ENCODE measurements at regions not wholly inside any gene's neighbourhood (a gene's known extent, or its start where the extent isn't known, plus 50 kb on each side); places are given as distances from the start of the nearest gene placed in this dataset.

- CTCF ChIA-PET = no interaction called here
- FAIRE-seq = no peak
These were observed 1020.4 kb downstream of the FSTL5 start for GRCh38 chr4:161143375-161143774.

GRCh38 chr4:161134795-161135194, 1029.0 kb downstream of the FSTL5 start:
- H3K36me3 ChIP-seq (ENCODE audit: control insufficient read depth in 2 of 2, extremely low read depth in 1 of 2, insufficient read depth in 2 of 2, low read length in 2 of 2) = no peaks in the 10 kb centered on the region
- H3K79me2 ChIP-seq (ENCODE audit: control insufficient read depth, insufficient read depth, low read length) = no peaks in the 10 kb centered on the region
- ChIA-PET POLR2A (no interaction called here), CTCF (no interaction called here)
- no peaks in the 10 kb centered on the region for H3K9me3 ChIP-seq (replicated peaks; ENCODE audit: control insufficient read depth, insufficient read depth, low read length)
- no peak for TF ChIP-seq POLR2AphosphoS5 (IDR thresholded peaks at IDR 0.05; ENCODE audit: insufficient read depth, low read depth, low read length)
- no peak for TF ChIP-seq MAX (IDR thresholded peaks at IDR 0.05; ENCODE audit: insufficient read depth, insufficient read length)
- no peak for TF ChIP-seq FOS (IDR thresholded peaks at IDR 0.05; ENCODE audit: borderline replicate concordance, insufficient read depth, low read length)
- no peak for TF ChIP-seq MYC (IDR thresholded peaks at IDR 0.05; ENCODE audit: low read depth, low read length)
- TF ChIP-seq GATA2 (IDR thresholded peaks at IDR 0.05; ENCODE audit: insufficient read depth, insufficient read length, low read depth, low read length) = no peak
- TF ChIP-seq POLR2A (IDR thresholded peaks at IDR 0.05; ENCODE audit: low read depth, low read length) = no peak
- no peak for TF ChIP-seq JUN (IDR thresholded peaks at IDR 0.05; ENCODE audit: borderline replicate concordance, insufficient read depth, insufficient read length, low read depth)
- DNase-seq (ENCODE audit: low read depth, low spot score) (no peak), FAIRE-seq (no peak)
- H2AFZ ChIP-seq (ENCODE audit: low read depth, low read length) = no peak overlapping the region
- intact Hi-C loops (cut with micrococcal nuclease) (no loop called here), dilution Hi-C loops (cut with MboI; ENCODE audit: extremely low pct_ligation_motif_present, low sequenced_read_pairs) (no loop called here)
- H3K4me1 ChIP-seq (ENCODE audit: control insufficient read depth, extremely low read depth, insufficient read depth, low read length) = no peaks in the 10 kb centered on the region
- no peak overlapping the region for H3K9ac ChIP-seq (replicated peaks; ENCODE audit: extremely low read depth, insufficient read depth, low read length)
- no peaks in the 10 kb centered on the region for H4K20me1 ChIP-seq (replicated peaks; ENCODE audit: control insufficient read depth, extremely low read depth, insufficient read depth, low read length)
- H3K4me3 ChIP-seq (replicated peaks in 1 of 3; ENCODE audit: insufficient read depth in 1 of 3, low read depth in 1 of 3, low read length in 3 of 3) = no peak overlapping the region
- H3K27ac ChIP-seq (ENCODE audit: insufficient read depth, low read depth, low read length) = no peak overlapping the region
- no peaks in the 10 kb centered on the region for H3K9me1 ChIP-seq (replicated peaks; ENCODE audit: control insufficient read depth, extremely low read depth, insufficient read depth, low read length)
- no peak overlapping the region for H3K4me2 ChIP-seq (ENCODE audit: insufficient read depth, low read length)
- no TSS peak for BruUV-seq (replicated peaks)
- H3K27me3 ChIP-seq (ENCODE audit: control insufficient read depth in 2 of 2, insufficient read depth in 2 of 2, low read length in 2 of 2) = no peaks in the 10 kb centered on the region

More at GRCh38 chr4:161143375-161143774, 1020.4 kb downstream of the FSTL5 start:
- no peaks in the 10 kb centered on the region for H4K20me1 ChIP-seq (replicated peaks; ENCODE audit: control insufficient read depth, extremely low read depth, insufficient read depth, low read length)
- H3K4me2 ChIP-seq (ENCODE audit: insufficient read depth, low read length) = no peak overlapping the region
- no peak for DNase-seq (ENCODE audit: low read depth, low spot score)
- H3K9me3 ChIP-seq (replicated peaks; ENCODE audit: control insufficient read depth, insufficient read depth, low read length) = no peaks in the 10 kb centered on the region
- no peaks in the 10 kb centered on the region for H3K9me1 ChIP-seq (replicated peaks; ENCODE audit: control insufficient read depth, extremely low read depth, insufficient read depth, low read length)
- no peak overlapping the region for H3K9ac ChIP-seq (replicated peaks; ENCODE audit: extremely low read depth, insufficient read depth, low read length)
- TF ChIP-seq CTCF (IDR thresholded peaks at IDR 0.05; ENCODE audit: extremely low read depth in 1 of 2, insufficient read depth in 1 of 2, low read depth in 1 of 2, low read length in 2 of 2) (no peak), MYC (IDR thresholded peaks at IDR 0.05; ENCODE audit: low read depth, low read length) (no peak), GATA2 (IDR thresholded peaks at IDR 0.05; ENCODE audit: insufficient read depth, insufficient read length, low read depth, low read length) (no peak), POLR2AphosphoS5 (IDR thresholded peaks at IDR 0.05; ENCODE audit: insufficient read depth, low read depth, low read length) (no peak), POLR2A (IDR thresholded peaks at IDR 0.05; ENCODE audit: low read depth, low read length) (no peak)
- no peaks in the 10 kb centered on the region for H3K36me3 ChIP-seq (ENCODE audit: control insufficient read depth in 2 of 2, extremely low read depth in 1 of 2, insufficient read depth in 2 of 2, low read length in 2 of 2)
- no peaks in the 10 kb centered on the region for H3K27me3 ChIP-seq (ENCODE audit: control insufficient read depth in 2 of 2, insufficient read depth in 2 of 2, low read length in 2 of 2)
- intact Hi-C loops (cut with micrococcal nuclease) = no loop called here
- H2AFZ ChIP-seq (ENCODE audit: low read depth, low read length) = no peak overlapping the region
- no peak overlapping the region for H3K4me3 ChIP-seq (replicated peaks in 1 of 3; ENCODE audit: insufficient read depth in 1 of 3, low read depth in 1 of 3, low read length in 3 of 3)
- dilution Hi-C loops (cut with MboI; ENCODE audit: extremely low pct_ligation_motif_present, low sequenced_read_pairs) = no loop called here
- H3K27ac ChIP-seq (ENCODE audit: insufficient read depth, low read depth, low read length) = no peak overlapping the region
- H3K79me2 ChIP-seq (ENCODE audit: control insufficient read depth, insufficient read depth, low read length) = no peaks in the 10 kb centered on the region
- POLR2A ChIA-PET = no interaction called here
- BruUV-seq (replicated peaks) = no TSS peak
- no peaks in the 10 kb centered on the region for H3K4me1 ChIP-seq (ENCODE audit: control insufficient read depth, extremely low read depth, insufficient read depth, low read length)

Data from endothelial cell of umbilical vein (primary cell).